ENCODE measurements at regions not wholly inside any gene's neighbourhood (a gene's known extent, or its start where the extent isn't known, plus 50 kb on each side); places are given as distances from the start of the nearest gene placed in this dataset.

DNA sequence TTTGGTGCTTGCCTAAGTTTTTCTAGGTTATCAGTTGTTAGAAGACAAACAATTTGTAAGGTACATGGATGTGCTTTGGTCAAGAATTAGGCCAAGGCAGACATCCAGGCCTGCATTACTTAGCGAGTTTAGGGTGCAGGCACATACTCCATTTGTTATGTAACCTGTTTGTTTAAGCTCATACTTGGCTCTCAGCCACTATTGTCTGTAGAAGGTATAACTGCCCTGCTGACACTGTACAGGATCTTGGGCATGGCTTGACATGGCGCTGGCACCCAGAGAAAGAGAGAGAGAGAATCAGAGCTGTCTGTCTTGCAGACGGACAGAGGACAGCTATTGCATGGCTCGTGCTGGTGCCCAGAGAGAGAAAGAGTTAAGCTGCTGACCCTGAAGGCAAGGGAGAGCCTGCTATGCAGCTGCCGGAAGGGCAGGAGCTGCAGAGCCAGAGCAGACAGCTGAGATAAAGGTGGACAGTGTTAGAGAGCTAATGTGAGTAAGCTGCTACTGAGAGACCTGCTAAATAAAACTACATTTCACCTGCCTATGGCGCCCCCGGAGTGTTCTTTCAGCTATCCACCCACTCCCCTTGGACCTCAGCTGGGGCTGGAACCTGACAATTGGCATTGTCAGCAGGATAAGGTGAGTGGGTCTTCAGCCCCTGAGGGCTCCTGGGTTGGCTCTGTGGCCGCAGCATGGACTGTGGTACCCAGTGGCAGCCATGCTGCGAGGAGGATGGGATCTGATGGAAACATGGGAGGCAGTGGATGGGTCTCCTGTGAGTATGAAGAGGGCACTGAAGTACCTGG lies 120.9 kb upstream of the TMEM106B start:
- H3K4me3 ChIP-seq = no peak overlapping the region
- no peaks in the 10 kb centered on the region for H3K9me3 ChIP-seq
- ATAC-seq (no peak), DNase-seq (peak in 1 of 4 donors; percentile 30)
- H3K27ac ChIP-seq = no peak overlapping the region
- H3K36me3 ChIP-seq = no peaks in the 10 kb centered on the region
- no peaks in the 10 kb centered on the region for H3K4me1 ChIP-seq
- intact Hi-C loops (cut with DNase I) = no loop called here
- H3K27me3 ChIP-seq = no peaks in the 10 kb centered on the region
- TF ChIP-seq, protein P1, sequence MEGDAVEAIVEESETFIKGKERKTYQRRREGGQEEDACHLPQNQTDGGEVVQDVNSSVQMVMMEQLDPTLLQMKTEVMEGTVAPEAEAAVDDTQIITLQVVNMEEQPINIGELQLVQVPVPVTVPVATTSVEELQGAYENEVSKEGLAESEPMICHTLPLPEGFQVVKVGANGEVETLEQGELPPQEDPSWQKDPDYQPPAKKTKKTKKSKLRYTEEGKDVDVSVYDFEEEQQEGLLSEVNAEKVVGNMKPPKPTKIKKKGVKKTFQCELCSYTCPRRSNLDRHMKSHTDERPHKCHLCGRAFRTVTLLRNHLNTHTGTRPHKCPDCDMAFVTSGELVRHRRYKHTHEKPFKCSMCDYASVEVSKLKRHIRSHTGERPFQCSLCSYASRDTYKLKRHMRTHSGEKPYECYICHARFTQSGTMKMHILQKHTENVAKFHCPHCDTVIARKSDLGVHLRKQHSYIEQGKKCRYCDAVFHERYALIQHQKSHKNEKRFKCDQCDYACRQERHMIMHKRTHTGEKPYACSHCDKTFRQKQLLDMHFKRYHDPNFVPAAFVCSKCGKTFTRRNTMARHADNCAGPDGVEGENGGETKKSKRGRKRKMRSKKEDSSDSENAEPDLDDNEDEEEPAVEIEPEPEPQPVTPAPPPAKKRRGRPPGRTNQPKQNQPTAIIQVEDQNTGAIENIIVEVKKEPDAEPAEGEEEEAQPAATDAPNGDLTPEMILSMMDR (IDR thresholded peaks at IDR 0.05) = no peak

DNA sequence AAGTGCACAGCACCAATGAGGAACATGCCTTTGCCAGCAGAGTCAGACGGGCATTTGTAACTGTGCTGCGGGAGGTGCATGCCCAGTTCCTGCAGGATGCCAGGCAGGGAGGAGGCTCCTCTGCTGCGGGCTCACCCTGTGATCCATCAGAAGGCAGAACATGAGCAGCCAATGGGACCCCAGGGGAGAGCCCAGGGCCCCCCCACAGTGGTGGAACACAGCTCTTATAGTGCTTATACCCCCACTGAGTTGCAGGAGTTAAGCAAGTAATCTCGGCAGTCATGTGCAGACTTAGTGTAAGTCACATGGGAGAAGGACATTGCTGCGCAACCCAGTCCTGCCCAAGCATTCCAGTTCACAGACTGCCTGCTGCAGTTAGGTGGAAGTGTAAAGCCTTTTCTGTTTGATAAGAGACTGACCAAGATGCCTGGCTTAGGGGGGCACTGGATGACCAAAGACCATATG lies 120.3 kb upstream of the TMEM106B start:
- ATAC-seq (no peak), DNase-seq (peak in 1 of 4 donors; percentile 54)
- H3K4me3 ChIP-seq = no peak overlapping the region
- no peaks in the 10 kb centered on the region for H3K9me3 ChIP-seq
- no peaks in the 10 kb centered on the region for H3K4me1 ChIP-seq
- intact Hi-C loops (cut with DNase I) = no loop called here
- TF ChIP-seq, protein P1 (IDR thresholded peaks at IDR 0.05) = no peak
- no peak overlapping the region for H3K27ac ChIP-seq
- no peaks in the 10 kb centered on the region for H3K27me3 ChIP-seq
- no peaks in the 10 kb centered on the region for H3K36me3 ChIP-seq

DNA sequence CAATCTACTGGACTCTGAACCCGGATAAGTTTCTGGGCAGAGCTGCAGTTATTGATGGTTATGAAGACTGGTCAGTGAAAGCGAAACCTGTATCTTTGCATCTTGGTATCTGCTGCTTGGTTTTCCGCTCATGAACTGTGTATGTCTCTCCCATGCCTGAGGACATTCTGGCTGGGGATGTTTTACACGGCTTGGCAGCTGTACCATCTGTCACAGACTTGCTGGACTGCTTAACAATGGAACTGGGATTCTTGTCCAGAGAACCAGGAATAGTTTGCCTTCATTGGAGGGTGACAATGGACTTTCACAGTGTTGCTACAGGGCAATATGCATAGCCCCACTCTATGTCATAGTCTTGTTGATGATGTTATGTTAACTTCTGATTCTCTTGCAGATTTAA lies 119.9 kb upstream of the TMEM106B start:
- TF ChIP-seq, protein P1 (IDR thresholded peaks at IDR 0.05) = no peak
- intact Hi-C loops (cut with DNase I) = no loop called here
- Histone ChIP-seq H3K9me3 (no peaks in the 10 kb centered on the region), H3K27me3 (no peaks in the 10 kb centered on the region), H3K36me3 (no peaks in the 10 kb centered on the region), H3K4me3 (no peak overlapping the region), H3K27ac (no peak overlapping the region), H3K4me1 (no peaks in the 10 kb centered on the region)
- DNase-seq = no peak
- no peak for ATAC-seq

DNA sequence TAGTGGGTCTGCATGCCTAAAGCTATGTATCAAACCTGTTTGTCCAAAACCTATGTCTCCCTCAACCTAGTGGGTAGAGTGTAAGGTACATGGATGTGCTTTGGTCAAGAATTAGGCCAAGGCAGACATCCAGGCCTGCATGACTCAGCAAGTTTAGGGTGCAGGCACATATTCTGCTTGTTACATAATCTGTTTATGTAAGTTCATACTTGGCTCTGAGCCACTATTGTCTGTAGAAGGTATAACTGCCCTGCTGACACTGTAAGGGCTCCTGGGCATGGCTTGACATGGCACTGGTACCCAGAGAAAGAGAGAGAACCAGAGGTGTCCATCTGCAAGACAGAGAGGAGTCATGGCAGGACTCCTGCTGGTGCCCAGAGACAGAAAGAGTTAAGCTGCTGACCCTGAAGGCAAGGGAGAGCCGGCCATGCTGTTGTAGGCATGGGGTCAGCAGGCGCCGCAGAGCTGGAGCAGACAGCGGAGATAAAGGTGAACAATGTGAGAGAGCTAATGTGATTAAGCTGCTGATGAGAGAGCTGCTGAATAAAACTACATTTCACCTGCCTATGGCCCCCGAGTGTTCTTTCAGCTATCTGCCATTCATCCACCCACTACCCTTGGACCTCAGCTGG lies 118.5 kb upstream of the TMEM106B start:
- ATAC-seq = no peak
- intact Hi-C loops (cut with DNase I) = no loop called here
- no peak overlapping the region for H3K27ac ChIP-seq
- H3K9me3 ChIP-seq = no peaks in the 10 kb centered on the region
- no peaks in the 10 kb centered on the region for H3K27me3 ChIP-seq
- H3K4me3 ChIP-seq = no peak overlapping the region
- DNase-seq = no peak
- no peaks in the 10 kb centered on the region for H3K36me3 ChIP-seq
- H3K4me1 ChIP-seq = no peaks in the 10 kb centered on the region
- TF ChIP-seq, protein P1 (IDR thresholded peaks at IDR 0.05) = no peak

DNA sequence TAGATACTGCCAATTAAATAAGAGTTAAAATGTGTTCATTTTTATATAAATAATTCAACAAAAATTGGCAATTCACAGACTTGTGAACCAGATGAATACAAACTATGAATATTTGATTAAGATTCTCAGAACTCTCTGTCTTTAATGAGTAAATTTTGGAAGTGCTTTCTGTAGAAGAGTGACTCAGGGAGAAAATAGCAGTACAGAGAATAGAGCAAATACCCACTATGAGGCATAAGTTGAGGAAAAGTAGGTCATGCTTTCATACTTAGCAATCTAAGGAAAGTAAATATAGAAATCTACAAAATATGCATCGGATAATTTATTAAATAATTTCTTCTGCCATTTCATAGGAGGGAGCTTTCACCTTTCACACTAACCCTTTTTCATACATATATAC lies 117.7 kb upstream of the TMEM106B start:
- TF ChIP-seq, protein P1 (IDR thresholded peaks at IDR 0.05) = no peak
- Histone ChIP-seq H3K4me1 (no peaks in the 10 kb centered on the region), H3K9me3 (no peaks in the 10 kb centered on the region), H3K4me3 (no peak overlapping the region), H3K27ac (no peak overlapping the region), H3K36me3 (no peaks in the 10 kb centered on the region), H3K27me3 (no peaks in the 10 kb centered on the region)
- no peak for ATAC-seq
- no peak for DNase-seq
- intact Hi-C loops (cut with DNase I) = no loop called here

All from left lung (tissue), 4 donors.